ENCODE measurements at regions not wholly inside any gene's neighbourhood (a gene's known extent, or its start where the extent isn't known, plus 50 kb on each side); places are given as distances from the start of the nearest gene placed in this dataset.

DNA sequence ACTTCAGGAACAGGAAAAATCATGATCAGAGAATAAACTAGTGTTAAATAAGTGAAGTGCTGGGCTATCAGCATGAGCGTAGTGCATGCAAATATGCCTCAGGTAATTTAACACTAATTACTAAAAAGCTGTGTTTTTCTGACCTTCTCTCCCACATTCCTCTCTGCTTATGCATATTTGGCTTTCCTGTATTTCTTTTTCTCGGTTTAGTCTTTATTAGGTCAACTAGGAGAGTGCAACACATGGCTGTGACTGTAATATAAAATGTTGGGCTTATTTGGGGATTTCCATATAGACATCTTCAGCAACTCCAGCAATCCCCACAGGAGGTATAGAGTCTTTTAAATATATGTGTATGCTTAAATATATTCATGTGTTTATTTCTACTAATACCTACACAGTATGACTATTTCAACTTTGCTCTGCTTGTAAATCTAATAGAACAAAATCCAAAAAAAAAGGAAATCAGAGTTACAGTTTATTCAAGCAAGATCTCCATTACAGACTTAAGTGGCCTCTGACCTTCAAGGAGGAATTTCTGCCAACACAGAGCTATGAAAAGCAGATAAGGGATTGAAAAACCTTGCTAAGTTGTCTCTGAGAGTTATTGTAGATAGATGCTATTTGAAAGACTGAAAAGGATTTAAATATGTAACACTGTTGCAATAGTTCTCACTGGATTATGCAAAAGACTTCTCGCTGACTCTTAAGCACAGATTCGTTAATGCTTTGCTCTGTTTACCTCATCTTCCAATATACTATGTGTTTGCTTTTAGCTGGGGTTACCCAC, 359.5 kb upstream of the RGPD4 start:
- Histone ChIP-seq H3K9ac (ENCODE audit: low read length) (no peak overlapping the region), H3K36me3 (replicated peaks; ENCODE audit: low read depth, low read length) (no peaks in the 10 kb centered on the region), H3K27ac (ENCODE audit: low read length) (no peak overlapping the region), H3K79me2 (ENCODE audit: low read length) (no peaks in the 10 kb centered on the region), H3K4me1 (ENCODE audit: low read length) (no peaks in the 10 kb centered on the region), H3K4me2 (ENCODE audit: low read length) (no peak overlapping the region), H4K20me1 (ENCODE audit: insufficient read depth, low read length) (no peaks in the 10 kb centered on the region), H3K4me3 (ENCODE audit: low read length) (no peak overlapping the region), H3K27me3 (ENCODE audit: low read depth, low read length) (no peaks in the 10 kb centered on the region), H2AFZ (ENCODE audit: low read depth, low read length) (no peak overlapping the region), H3K9me3 (ENCODE audit: insufficient read depth, low read length) (no peaks in the 10 kb centered on the region)
- TF ChIP-seq EZH2phosphoT487 (IDR thresholded peaks at IDR 0.05; ENCODE audit: low read depth) = no peak
- TF ChIP-seq, protein P1, sequence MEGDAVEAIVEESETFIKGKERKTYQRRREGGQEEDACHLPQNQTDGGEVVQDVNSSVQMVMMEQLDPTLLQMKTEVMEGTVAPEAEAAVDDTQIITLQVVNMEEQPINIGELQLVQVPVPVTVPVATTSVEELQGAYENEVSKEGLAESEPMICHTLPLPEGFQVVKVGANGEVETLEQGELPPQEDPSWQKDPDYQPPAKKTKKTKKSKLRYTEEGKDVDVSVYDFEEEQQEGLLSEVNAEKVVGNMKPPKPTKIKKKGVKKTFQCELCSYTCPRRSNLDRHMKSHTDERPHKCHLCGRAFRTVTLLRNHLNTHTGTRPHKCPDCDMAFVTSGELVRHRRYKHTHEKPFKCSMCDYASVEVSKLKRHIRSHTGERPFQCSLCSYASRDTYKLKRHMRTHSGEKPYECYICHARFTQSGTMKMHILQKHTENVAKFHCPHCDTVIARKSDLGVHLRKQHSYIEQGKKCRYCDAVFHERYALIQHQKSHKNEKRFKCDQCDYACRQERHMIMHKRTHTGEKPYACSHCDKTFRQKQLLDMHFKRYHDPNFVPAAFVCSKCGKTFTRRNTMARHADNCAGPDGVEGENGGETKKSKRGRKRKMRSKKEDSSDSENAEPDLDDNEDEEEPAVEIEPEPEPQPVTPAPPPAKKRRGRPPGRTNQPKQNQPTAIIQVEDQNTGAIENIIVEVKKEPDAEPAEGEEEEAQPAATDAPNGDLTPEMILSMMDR (IDR thresholded peaks at IDR 0.05; ENCODE audit: low read depth, low read length) = no peak

DNA sequence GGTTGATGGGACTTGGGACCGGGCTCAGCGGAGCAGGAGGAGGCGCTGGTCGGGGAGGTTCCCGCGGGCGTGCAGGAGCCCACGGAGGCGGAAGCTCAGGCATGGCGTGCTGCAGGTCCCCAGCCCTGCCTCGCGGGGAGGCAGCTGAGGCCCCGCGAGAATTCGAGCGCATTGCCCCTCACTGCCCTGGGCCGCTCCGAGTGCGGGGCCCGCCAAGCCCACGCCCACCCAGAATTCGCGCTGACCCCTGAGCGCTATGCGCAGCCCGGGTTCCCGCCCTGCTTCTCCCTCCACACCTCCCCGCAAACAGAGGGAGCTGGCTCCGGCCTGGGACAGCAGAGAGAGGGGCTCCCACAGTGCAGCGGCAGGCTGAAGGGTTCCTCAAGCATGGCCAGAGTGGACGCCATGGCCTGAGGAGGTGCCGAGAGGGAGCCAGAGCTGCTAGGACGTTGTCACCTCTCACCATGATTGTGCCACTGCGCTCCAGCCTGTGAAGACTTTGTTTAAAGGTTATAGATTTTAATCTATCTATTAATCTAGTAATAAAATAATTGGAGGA, 357.2 kb upstream of the RGPD4 start:
- Histone ChIP-seq H3K79me2 (ENCODE audit: low read length) (no peaks in the 10 kb centered on the region), H3K4me1 (ENCODE audit: low read length) (no peaks in the 10 kb centered on the region), H3K27me3 (ENCODE audit: low read depth, low read length) (no peaks in the 10 kb centered on the region), H4K20me1 (ENCODE audit: insufficient read depth, low read length) (no peaks in the 10 kb centered on the region), H3K9ac (ENCODE audit: low read length) (no peak overlapping the region), H2AFZ (ENCODE audit: low read depth, low read length) (no peak overlapping the region), H3K36me3 (replicated peaks; ENCODE audit: low read depth, low read length) (no peaks in the 10 kb centered on the region), H3K27ac (ENCODE audit: low read length) (no peak overlapping the region), H3K4me2 (ENCODE audit: low read length) (no peak overlapping the region), H3K4me3 (ENCODE audit: low read length) (no peak overlapping the region), H3K9me3 (ENCODE audit: insufficient read depth, low read length) (no peaks in the 10 kb centered on the region)
- no peak for TF ChIP-seq EZH2phosphoT487 (IDR thresholded peaks at IDR 0.05; ENCODE audit: low read depth)
- TF ChIP-seq, protein P1 (IDR thresholded peaks at IDR 0.05; ENCODE audit: low read depth, low read length) = no peak

DNA sequence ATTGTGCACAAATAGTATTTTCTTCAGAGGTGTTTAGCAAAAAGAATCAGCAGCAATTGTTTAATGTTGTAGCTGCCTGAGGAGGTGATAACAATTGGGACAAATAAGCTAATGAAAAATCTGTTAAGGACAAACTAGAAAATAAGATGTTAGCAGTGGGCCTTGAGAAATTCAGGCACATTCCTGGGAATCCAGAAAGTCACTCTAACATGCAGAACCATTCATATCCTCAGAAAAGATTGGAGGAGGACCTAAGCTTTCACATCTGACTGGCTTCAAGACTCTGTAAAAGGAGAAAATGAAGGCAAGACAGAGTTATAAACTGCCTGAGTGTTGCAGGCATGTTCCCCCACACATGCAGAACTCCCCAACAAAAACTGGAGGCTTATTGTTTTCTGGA, 353.5 kb upstream of the RGPD4 start:
- H3K4me1 ChIP-seq (ENCODE audit: low read length) = no peaks in the 10 kb centered on the region
- TF ChIP-seq EZH2phosphoT487 (IDR thresholded peaks at IDR 0.05; ENCODE audit: low read depth) = no peak
- TF ChIP-seq, protein P1 (IDR thresholded peaks at IDR 0.05; ENCODE audit: low read depth, low read length) = no peak
- H2AFZ ChIP-seq (ENCODE audit: low read depth, low read length) = no peak overlapping the region
- H3K79me2 ChIP-seq (ENCODE audit: low read length) = no peaks in the 10 kb centered on the region
- no peaks in the 10 kb centered on the region for H3K9me3 ChIP-seq (ENCODE audit: insufficient read depth, low read length)
- no peak overlapping the region for H3K4me2 ChIP-seq (ENCODE audit: low read length)
- no peak overlapping the region for H3K4me3 ChIP-seq (ENCODE audit: low read length)
- no peak overlapping the region for H3K27ac ChIP-seq (ENCODE audit: low read length)
- no peaks in the 10 kb centered on the region for H3K36me3 ChIP-seq (replicated peaks; ENCODE audit: low read depth, low read length)
- no peaks in the 10 kb centered on the region for H3K27me3 ChIP-seq (ENCODE audit: low read depth, low read length)
- H3K9ac ChIP-seq (ENCODE audit: low read length) = no peak overlapping the region
- H4K20me1 ChIP-seq (ENCODE audit: insufficient read depth, low read length) = no peaks in the 10 kb centered on the region

DNA sequence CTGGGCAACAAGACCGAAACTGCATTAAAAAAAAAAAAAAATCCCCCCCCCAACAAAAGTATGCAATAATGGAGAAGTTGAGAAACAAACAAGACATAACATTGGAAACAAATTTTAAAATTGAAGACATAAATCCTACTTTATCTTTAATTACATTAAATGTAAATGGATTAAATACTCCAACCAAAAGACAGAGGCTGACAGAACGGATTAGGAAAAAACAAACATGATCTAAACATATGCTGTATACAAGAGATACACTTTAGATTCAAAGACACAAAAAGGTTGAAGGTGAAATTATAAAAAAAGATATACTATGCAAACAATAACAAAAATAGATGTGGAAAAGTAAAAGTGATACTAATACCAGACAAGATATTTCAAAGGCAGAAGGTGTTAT, 350.8 kb upstream of the RGPD4 start:
- H3K27me3 ChIP-seq (ENCODE audit: low read depth, low read length) = no peaks in the 10 kb centered on the region
- no peak overlapping the region for H3K4me2 ChIP-seq (ENCODE audit: low read length)
- no peak overlapping the region for H3K9ac ChIP-seq (ENCODE audit: low read length)
- no peak overlapping the region for H3K27ac ChIP-seq (ENCODE audit: low read length)
- no peak overlapping the region for H2AFZ ChIP-seq (ENCODE audit: low read depth, low read length)
- TF ChIP-seq EZH2phosphoT487 (IDR thresholded peaks at IDR 0.05; ENCODE audit: low read depth) = no peak
- TF ChIP-seq, protein P1 (IDR thresholded peaks at IDR 0.05; ENCODE audit: low read depth, low read length) = no peak
- H3K36me3 ChIP-seq (replicated peaks; ENCODE audit: low read depth, low read length) = no peaks in the 10 kb centered on the region
- no peaks in the 10 kb centered on the region for H3K4me1 ChIP-seq (ENCODE audit: low read length)
- H3K79me2 ChIP-seq (ENCODE audit: low read length) = no peaks in the 10 kb centered on the region
- H3K9me3 ChIP-seq (ENCODE audit: insufficient read depth, low read length) = no peaks in the 10 kb centered on the region
- H3K4me3 ChIP-seq (ENCODE audit: low read length) = no peak overlapping the region
- H4K20me1 ChIP-seq (ENCODE audit: insufficient read depth, low read length) = no peaks in the 10 kb centered on the region
